Stimulated activated CD8-positive, alpha-beta memory T cell treated with anti-CD3 and anti-CD28 coated beads, Interleukin-15, amount 100 ng/mL, for 24 hours (primary cell): ENCODE measurements at regions not wholly inside any gene's neighbourhood (a gene's known extent, or its start where the extent isn't known, plus 50 kb on each side); places are given as distances from the start of the nearest gene placed in this dataset.
"Not testable (repeated sequence)": the region's sequence is repeated elsewhere in the genome, so short reads cannot be mapped to it uniquely, and the experiment has no call there.

Source experiments
- DNase-seq: peaks from one replicate; pipeline ENCODE4 v3.0.0-alpha.2; 2020; ENCODE audit warnings: low read depth

GRCh38 chr7:46288861-46289260, 367.8 kb upstream of the IGFBP3 start:
- no peak for DNase-seq

- no peak for DNase-seq
Observed at GRCh38 chr7:46288010-46288409, 366.9 kb upstream of the IGFBP3 start.

- DNase-seq: no peak
Observed at GRCh38 chr7:46286957-46287356, 365.9 kb upstream of the IGFBP3 start.

- DNase-seq: no peak
Observed at GRCh38 chr7:46286356-46286755, 365.3 kb upstream of the IGFBP3 start.

- no peak for DNase-seq
Observed at GRCh38 chr7:46285878-46286277, 364.8 kb upstream of the IGFBP3 start.

GRCh38 chr7:46283852-46284251, 362.8 kb upstream of the IGFBP3 start:
- DNase-seq: no peak

- DNase-seq: no peak
Observed at GRCh38 chr7:46282155-46282554, 361.1 kb upstream of the IGFBP3 start.

- DNase-seq: no peak
Observed at GRCh38 chr7:46281071-46281470, 360.0 kb upstream of the IGFBP3 start.

- DNase-seq: no peak
Observed at GRCh38 chr7:46279290-46279689, 358.2 kb upstream of the IGFBP3 start.

GRCh38 chr7:46264646-46265045, 343.6 kb upstream of the IGFBP3 start:
- no peak for DNase-seq

- not testable (repeated sequence) for DNase-seq
Observed at GRCh38 chr7:46261638-46262037, 340.6 kb upstream of the IGFBP3 start.

- DNase-seq: no peak
Observed at GRCh38 chr7:46259947-46260346, 338.9 kb upstream of the IGFBP3 start.

- DNase-seq: no peak
Observed at GRCh38 chr7:46257761-46258448, 336.8 kb upstream of the IGFBP3 start.

- DNase-seq: no peak
Observed at GRCh38 chr7:46256870-46257661, 336.0 kb upstream of the IGFBP3 start.

GRCh38 chr7:46253520-46253919, 332.4 kb upstream of the IGFBP3 start:
- DNase-seq: no peak

- DNase-seq: no peak
Observed at GRCh38 chr7:46247664-46248063, 326.6 kb upstream of the IGFBP3 start.

GRCh38 chr7:46245586-46246111, 324.6 kb upstream of the IGFBP3 start:
- no peak for DNase-seq

GRCh38 chr7:46244757-46245156, 323.7 kb upstream of the IGFBP3 start:
- no peak for DNase-seq

GRCh38 chr7:46243406-46243805, 322.3 kb upstream of the IGFBP3 start:
- DNase-seq: no peak

GRCh38 chr7:46239846-46240245, 318.8 kb upstream of the IGFBP3 start:
- DNase-seq: no peak

- no peak for DNase-seq
Observed at GRCh38 chr7:46237466-46237865, 316.4 kb upstream of the IGFBP3 start.

GRCh38 chr7:46233585-46234329, 312.7 kb upstream of the IGFBP3 start:
- DNase-seq: no peak

- DNase-seq: no peak
Observed at GRCh38 chr7:46230990-46231305, 309.9 kb upstream of the IGFBP3 start.
